SK-N-SH (cell line): ENCODE measurements at regions not wholly inside any gene's neighbourhood (a gene's known extent, or its start where the extent isn't known, plus 50 kb on each side); places are given as distances from the start of the nearest gene placed in this dataset.

ENCODE experiments used
- CTCF ChIA-PET: fragments of 300-600, 350-600 bp; formaldehyde crosslinking; extraction: SDS; loops from one replicate; lab custom pipeline; 2021; lab: Yijun Ruan, JAX
- POLR2A ChIA-PET: fragments of 350-600 bp; sonication (Branson Sonifier 250); formaldehyde crosslinking; extraction: SDS; loops from one replicate; lab custom pipeline; 2020; ENCODE audit warnings: antibody characterized with exemption, inconsistent platforms; lab: Yijun Ruan, JAX
- DNase-seq: peaks from one replicate; pipeline ENCODE4 v3.0.0; 2012
- H2AFZ ChIP-seq: fragments of 200-600 bp; sonication (generic); 2 replicates; pipeline ENCODE4 v1.8.1; 2016; ENCODE audit warnings: antibody characterized with exemption, mild to moderate bottlenecking, low read depth
- H3F3A ChIP-seq: fragments of 200-600 bp; sonication (generic); replicated peaks from 2 replicates; pipeline ENCODE3; 2016; ENCODE audit warnings: antibody characterized with exemption, mild to moderate bottlenecking; ENCODE audit not compliant: insufficient read depth
- H3K27ac ChIP-seq, 2 experiments: fragments of 200-500 bp in 1 of 2; fragments of 200-600 bp in 1 of 2; sonication (Bioruptor generic) in 1 of 2; sonication (generic), shearing (Covaris generic) in 1 of 2; 2 replicates each; pipeline versions ENCODE4 v1.5.1 to v1.6.1; 2014 to 2016; ENCODE audit warnings: low read depth in 2 of 2, inconsistent platforms in 1 of 2, low read length in 1 of 2, mild to moderate bottlenecking in 1 of 2, mixed read lengths in 1 of 2
- H3K27me3 ChIP-seq: fragments of 200-600 bp; sonication (generic), shearing (Covaris generic); 2 replicates; pipeline ENCODE4 v1.6.1; 2016; ENCODE audit warnings: mixed run types; ENCODE audit not compliant: insufficient read depth
- H3K36me3 ChIP-seq, 2 experiments: fragments of 200-500 bp in 1 of 2; fragments of 200-600 bp in 1 of 2; sonication (Bioruptor generic) in 1 of 2; sonication (generic) in 1 of 2; replicated peaks in 1 of 2; 2 replicates each; pipeline versions ENCODE3 to v1.5.1; 2014 to 2016; ENCODE audit warnings: low read length in 1 of 2, mild to moderate bottlenecking in 1 of 2; ENCODE audit not compliant: insufficient read depth in 2 of 2, control insufficient read depth in 1 of 2
- H3K4me1 ChIP-seq, 2 experiments: fragments of 200-500 bp in 1 of 2; fragments of 200-600 bp in 1 of 2; sonication (Bioruptor generic) in 1 of 2; sonication (generic), shearing (Covaris generic) in 1 of 2; 2 replicates each; pipeline versions ENCODE4 v1.5.1 to v1.6.1; 2014 to 2016; ENCODE audit warnings: low read depth in 1 of 2, low read length in 1 of 2, mixed run types in 1 of 2; ENCODE audit not compliant: insufficient read depth in 2 of 2, control insufficient read depth in 1 of 2
- H3K4me2 ChIP-seq: fragments of 200-600 bp; sonication (generic), shearing (Covaris generic); 2 replicates; pipeline ENCODE4 v1.6.1; 2017; ENCODE audit warnings: mixed run types
- H3K4me3 ChIP-seq, 2 experiments: fragments of 200-500 bp in 1 of 2; fragments of 200-600 bp in 1 of 2; sonication (Bioruptor generic) in 1 of 2; sonication (generic), shearing (Covaris generic) in 1 of 2; 2 replicates each; pipeline versions ENCODE4 v1.5.1 to v1.8.1; 2014 to 2016; ENCODE audit warnings: low read depth in 2 of 2, inconsistent platforms in 1 of 2, low read length in 1 of 2, mild to moderate bottlenecking in 1 of 2, mixed read lengths in 1 of 2, moderate library complexity in 1 of 2
- H3K79me2 ChIP-seq: fragments of 200-600 bp; sonication (generic); 2 replicates; pipeline ENCODE4 v1.8.1; 2017; ENCODE audit warnings: mild to moderate bottlenecking; ENCODE audit not compliant: insufficient read depth
- H3K9ac ChIP-seq: fragments of 200-600 bp; sonication (generic); 2 replicates; pipeline ENCODE4 v1.6.1; 2017; ENCODE audit warnings: mixed run types
- H3K9me2 ChIP-seq: fragments of 200-600 bp; sonication (generic); 2 replicates; pipeline ENCODE4 v1.6.1; 2017; ENCODE audit warnings: mixed run types
- H3K9me3 ChIP-seq: fragments of 200-600 bp; sonication (generic); 2 replicates; pipeline ENCODE4 v1.6.1; 2017; ENCODE audit warnings: mixed run types, mild to moderate bottlenecking, moderate library complexity
- H4K20me1 ChIP-seq: fragments of 200-600 bp; sonication (generic); 2 replicates; pipeline ENCODE4 v1.6.1; 2017; ENCODE audit warnings: mild to moderate bottlenecking, mixed run types; ENCODE audit not compliant: insufficient read depth
- CHD2 ChIP-seq: fragments of 150-350 bp; IDR thresholded peaks from 2 replicates; pipeline ENCODE4 v1.6.1; 2018; ENCODE audit warnings: low read length; ENCODE audit not compliant: partially characterized antibody
- CTCF ChIP-seq: fragments of 200-600 bp; sonication (generic); IDR thresholded peaks from 2 replicates; pipeline ENCODE4 v1.6.1; 2017; ENCODE audit warnings: antibody characterized with exemption, mild to moderate bottlenecking, moderate library complexity
- ELF1 ChIP-seq: IDR thresholded peaks from 2 replicates; pipeline ENCODE4 v1.4.0; 2012
- EZH2phosphoT487 ChIP-seq: fragments of 200-600 bp; sonication (generic); IDR thresholded peaks from 2 replicates; pipeline ENCODE4 v1.6.1; 2017; ENCODE audit warnings: low read depth, mixed run types, mild to moderate bottlenecking, antibody characterized with exemption, moderate library complexity, borderline replicate concordance
- FOSL2 ChIP-seq: IDR thresholded peaks from 2 replicates; pipeline ENCODE4 v1.4.0; 2012; ENCODE audit warnings: low read depth, mild to moderate bottlenecking, moderate library complexity, borderline replicate concordance
- FOXM1 ChIP-seq: IDR thresholded peaks from 2 replicates; pipeline ENCODE4 v1.4.0; 2012; ENCODE audit warnings: low read depth, mild to moderate bottlenecking
- GABPA ChIP-seq: IDR thresholded peaks from 2 replicates; pipeline ENCODE4 v1.4.0; 2012; ENCODE audit warnings: low read depth, mild to moderate bottlenecking
- GATA2 ChIP-seq: sonication (generic); formaldehyde crosslinking; IDR thresholded peaks from 2 replicates; pipeline ENCODE4 v1.5.0; 2020; ENCODE audit warnings: mild to moderate bottlenecking, missing genetic modification reagents
- JUND ChIP-seq: IDR thresholded peaks from 2 replicates; pipeline ENCODE4 v1.4.0; 2012
- MAX ChIP-seq: IDR thresholded peaks from 2 replicates; pipeline ENCODE4 v1.4.0; 2012; ENCODE audit warnings: low read depth
- MXI1 ChIP-seq: IDR thresholded peaks from 2 replicates; pipeline ENCODE4 v1.6.1; 2012; ENCODE audit warnings: mild to moderate bottlenecking, low read depth, low read length, improper control_type of control experiment
- NFIC ChIP-seq: IDR thresholded peaks from 2 replicates; pipeline ENCODE4 v1.4.0; 2012; ENCODE audit warnings: borderline replicate concordance
- POLR2AphosphoS5 ChIP-seq: IDR thresholded peaks from 2 replicates; pipeline ENCODE4 v1.6.1; 2012; ENCODE audit warnings: low read depth, low read length
- REST ChIP-seq: IDR thresholded peaks from 2 replicates; pipeline ENCODE4 v1.6.1; 2012; ENCODE audit warnings: mild to moderate bottlenecking, low read depth, low read length, moderate library complexity
- RXRA ChIP-seq: IDR thresholded peaks from 2 replicates; pipeline ENCODE4 v1.4.0; 2012; ENCODE audit warnings: low read depth, mild to moderate bottlenecking, borderline replicate concordance
- SIN3A ChIP-seq: IDR thresholded peaks from 2 replicates; pipeline ENCODE4 v1.6.1; 2012; ENCODE audit warnings: low read depth, mild to moderate bottlenecking, low read length, moderate library complexity, borderline replicate concordance
- ZBTB33 ChIP-seq: IDR thresholded peaks from 2 replicates; pipeline ENCODE4 v1.4.0; 2012; ENCODE audit warnings: low read depth, borderline replicate concordance
- WGBS: methylation state at CpG from one replicate; pipeline ENCODE4 v1.1.6; 2017; ENCODE audit warnings: low lambda C conversion rate; 5-methylcytosine and 5-hydroxymethylcytosine counted together

GRCh38 chr15:31219221-31219620 is 107.4 kb upstream of the KLF13 start:
- CTCF ChIA-PET = no interaction called here
- Histone ChIP-seq H3F3A (no peaks in the 10 kb centered on the region), H2AFZ (no peak overlapping the region), H3K9me2 (no peaks in the 10 kb centered on the region), H3K79me2 (no peaks in the 10 kb centered on the region), H3K27ac (no peak overlapping the region), H3K9ac (no peak overlapping the region), H3K36me3 (no peaks in the 10 kb centered on the region), H3K27me3 (no peaks in the 10 kb centered on the region), H3K4me3 (no peak overlapping the region), H4K20me1 (no peaks in the 10 kb centered on the region), H3K4me1 (peaks cover 0 to 22% of the 10 kb centered on the region in 2 experiments; a peak in 1 of 4 replicates), H3K9me3 (no peaks in the 10 kb centered on the region), H3K4me2 (no peak overlapping the region)
- no peak for TF ChIP-seq ELF1
- no peak for TF ChIP-seq NFIC
- no peak for TF ChIP-seq FOSL2
- TF ChIP-seq CTCF = no peak
- TF ChIP-seq MAX = no peak
- no peak for TF ChIP-seq ZBTB33
- POLR2A ChIA-PET = no interaction called here
- WGBS = 61% methylated on average over 3 of the region's 3 CpGs
- no peak for DNase-seq

GRCh38 chr15:31221936-31222515 is 104.6 kb upstream of the KLF13 start:
- no peak overlapping the region for H3K4me3 ChIP-seq
- H3K4me2 ChIP-seq = no peak overlapping the region
- H3K4me1 ChIP-seq = peaks cover 0 to 2% of the 10 kb centered on the region in 2 experiments; a peak in 1 of 4 replicates
- 80% methylated on average over 8 of the region's 11 CpGs for WGBS
- H3K9me3 ChIP-seq = no peaks in the 10 kb centered on the region
- no peaks in the 10 kb centered on the region for H4K20me1 ChIP-seq
- DNase-seq = no peak
- H3K27me3 ChIP-seq = no peaks in the 10 kb centered on the region
- H3K9me2 ChIP-seq = no peaks in the 10 kb centered on the region
- H3K27ac ChIP-seq = no peak overlapping the region
- no peaks in the 10 kb centered on the region for H3F3A ChIP-seq
- H3K79me2 ChIP-seq = no peaks in the 10 kb centered on the region
- no peak overlapping the region for H2AFZ ChIP-seq
- no peak for TF ChIP-seq POLR2AphosphoS5
- TF ChIP-seq ELF1 = no peak
- no peak for TF ChIP-seq EZH2phosphoT487
- TF ChIP-seq REST = no peak
- no peak for TF ChIP-seq GATA2 (CRISPR knock-in tag)
- TF ChIP-seq CHD2 = no peak
- no peak for TF ChIP-seq RXRA
- no peak for TF ChIP-seq GABPA
- TF ChIP-seq MXI1 = no peak
- no peak for TF ChIP-seq SIN3A
- no peak for TF ChIP-seq FOXM1
- no peak for TF ChIP-seq JUND
- TF ChIP-seq, all 33 proteins: peak for 0
- CTCF ChIA-PET = interaction anchor here (1.9 kb wide), 1 partner anchor 266 kb away, joined by 6 read pairs; no protein-coding TSS in a partner anchor
- POLR2A ChIA-PET = no interaction called here
- Histone ChIP-seq H3K9ac (no peak overlapping the region), H3K36me3 (no peaks in the 10 kb centered on the region)
